B cell (primary cell): ENCODE measurements at regions not wholly inside any gene's neighbourhood (a gene's known extent, or its start where the extent isn't known, plus 50 kb on each side); places are given as distances from the start of the nearest gene placed in this dataset.

Source experiments
- EZH2 ChIP-seq: IDR thresholded peaks from 2 replicates; pipeline ENCODE4 v1.6.1; 2012; ENCODE audit warnings: borderline replicate concordance, low read depth, mild to moderate bottlenecking, moderate library complexity, low read length; ENCODE audit not compliant: insufficient read depth, poor library complexity, severe bottlenecking
- TF ChIP-seq, protein P1 (sequence below): fragments of 200-600 bp; IDR thresholded peaks from one replicate; pipeline ENCODE4 v1.8.0; 2022; ENCODE audit warnings: antibody characterized with exemption, mild to moderate bottlenecking

DNA sequence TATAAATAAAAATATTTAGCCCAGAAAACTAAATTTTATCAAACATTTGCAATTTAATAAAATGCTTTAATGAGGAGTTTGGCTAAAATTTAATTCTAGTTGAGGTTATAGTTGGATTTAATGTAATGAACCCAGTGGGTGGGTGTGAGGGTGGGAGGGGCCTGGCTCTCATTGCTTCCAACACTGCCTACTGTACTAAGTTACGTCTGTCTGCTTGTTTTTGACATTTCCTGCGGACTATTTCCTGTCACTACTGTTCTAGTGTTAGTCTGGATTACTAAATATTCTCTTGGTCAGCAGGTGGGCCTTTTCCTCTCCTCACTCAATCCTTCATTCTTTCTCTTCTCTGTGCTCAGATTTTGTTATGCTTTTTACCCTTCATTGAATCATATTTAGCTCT, 82.5 kb upstream of the MAP3K7 start:
- TF ChIP-seq, protein P1, sequence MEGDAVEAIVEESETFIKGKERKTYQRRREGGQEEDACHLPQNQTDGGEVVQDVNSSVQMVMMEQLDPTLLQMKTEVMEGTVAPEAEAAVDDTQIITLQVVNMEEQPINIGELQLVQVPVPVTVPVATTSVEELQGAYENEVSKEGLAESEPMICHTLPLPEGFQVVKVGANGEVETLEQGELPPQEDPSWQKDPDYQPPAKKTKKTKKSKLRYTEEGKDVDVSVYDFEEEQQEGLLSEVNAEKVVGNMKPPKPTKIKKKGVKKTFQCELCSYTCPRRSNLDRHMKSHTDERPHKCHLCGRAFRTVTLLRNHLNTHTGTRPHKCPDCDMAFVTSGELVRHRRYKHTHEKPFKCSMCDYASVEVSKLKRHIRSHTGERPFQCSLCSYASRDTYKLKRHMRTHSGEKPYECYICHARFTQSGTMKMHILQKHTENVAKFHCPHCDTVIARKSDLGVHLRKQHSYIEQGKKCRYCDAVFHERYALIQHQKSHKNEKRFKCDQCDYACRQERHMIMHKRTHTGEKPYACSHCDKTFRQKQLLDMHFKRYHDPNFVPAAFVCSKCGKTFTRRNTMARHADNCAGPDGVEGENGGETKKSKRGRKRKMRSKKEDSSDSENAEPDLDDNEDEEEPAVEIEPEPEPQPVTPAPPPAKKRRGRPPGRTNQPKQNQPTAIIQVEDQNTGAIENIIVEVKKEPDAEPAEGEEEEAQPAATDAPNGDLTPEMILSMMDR = no peak
- TF ChIP-seq EZH2 = no peak
